NCI-H2081 (cell line): ENCODE measurements at regions not wholly inside any gene's neighbourhood (a gene's known extent, or its start where the extent isn't known, plus 50 kb on each side); places are given as distances from the start of the nearest gene placed in this dataset.
"Not testable (repeated sequence)": the region's sequence is repeated elsewhere in the genome, so short reads cannot be mapped to it uniquely, and the experiment has no call there.

Experiments used
- DNase-seq, 2 experiments: peaks; one replicate each; lab custom pipeline; 2025; lab: John Stamatoyannopoulos, UW

DNA sequence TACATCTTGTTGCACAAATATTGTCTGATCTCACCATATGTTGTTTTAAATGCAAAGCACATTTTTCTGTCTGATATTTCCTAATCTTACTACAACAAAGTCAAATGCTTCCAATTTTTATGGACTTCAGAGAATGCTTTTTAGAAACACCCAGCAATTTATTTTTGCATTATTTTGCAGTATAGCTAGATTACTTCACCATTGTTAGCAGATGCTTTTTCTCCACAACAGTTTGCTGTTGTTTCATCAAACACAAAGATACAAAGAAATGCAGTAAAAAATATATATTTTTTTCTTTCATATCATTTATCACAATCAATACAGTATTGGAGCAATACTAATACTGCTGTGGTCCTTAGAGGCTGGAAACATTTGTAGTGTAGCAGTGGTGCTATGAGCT lies 674.4 kb downstream of the TMTC2 start:
- DNase-seq = no peak

DNA sequence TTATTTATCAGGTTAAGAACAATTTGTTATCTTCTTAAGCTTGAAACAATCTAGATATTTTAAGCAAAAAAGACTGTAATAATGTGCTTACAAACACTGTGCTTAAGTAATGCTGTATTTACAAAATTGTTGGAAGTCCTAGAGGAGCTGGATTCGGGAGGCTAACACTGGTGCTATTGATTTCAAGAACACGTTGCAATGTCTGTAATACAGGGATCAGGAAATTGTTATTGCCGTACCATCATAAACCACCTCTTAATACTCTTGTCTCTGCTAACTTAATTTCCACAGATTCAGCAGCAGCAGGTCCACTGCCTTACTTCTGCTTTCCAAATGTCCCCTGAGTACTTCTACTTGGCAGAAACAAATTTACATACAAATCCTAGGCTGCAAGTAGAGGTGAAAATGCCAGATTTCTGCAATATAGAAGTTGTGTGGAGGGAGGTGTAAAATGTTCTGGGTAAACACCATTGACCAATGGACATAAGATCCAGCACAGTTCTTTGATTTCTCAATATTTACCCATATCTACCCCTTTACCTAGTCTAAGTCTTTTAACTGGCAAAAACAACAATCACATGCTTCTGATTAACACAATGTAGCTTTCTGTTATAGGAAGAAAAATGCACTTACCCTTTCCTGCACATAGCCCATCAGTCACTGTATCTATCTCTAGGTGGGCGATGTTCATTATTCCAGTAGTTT lies 663.4 kb downstream of the TMTC2 start:
- DNase-seq = no peak

GRCh38 chr12:83346333-83346732 lies 659.6 kb downstream of the TMTC2 start:
- DNase-seq = no peak

GRCh38 chr12:83343767-83344166 lies 657.1 kb downstream of the TMTC2 start:
- DNase-seq = no peak

- no peak for DNase-seq
Measured at GRCh38 chr12:83335748-83336147, 649.0 kb downstream of the TMTC2 start.

GRCh38 chr12:83326666-83327065 lies 640.0 kb downstream of the TMTC2 start:
- no peak for DNase-seq

DNA sequence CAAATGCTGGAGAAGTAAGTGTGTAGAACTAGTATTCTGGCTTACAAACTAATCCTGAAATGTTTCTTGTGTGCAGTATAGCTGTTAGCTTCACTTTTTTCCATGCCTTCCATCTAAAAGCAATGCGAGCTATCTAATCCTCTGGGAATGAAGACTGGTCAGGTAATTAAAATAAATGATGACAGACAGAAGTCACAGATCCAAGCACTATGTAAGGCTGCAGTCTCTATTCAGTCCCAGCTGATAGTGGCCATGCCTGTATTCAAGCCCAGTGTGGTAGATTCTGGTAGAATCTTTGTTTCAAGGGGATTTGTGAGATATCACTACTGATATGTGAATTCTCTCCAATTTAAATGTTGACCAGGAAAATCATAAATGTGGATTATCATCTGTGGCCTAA lies 637.2 kb downstream of the TMTC2 start:
- DNase-seq = no peak

- DNase-seq = no peak
Measured at GRCh38 chr12:83322809-83323208, 636.1 kb downstream of the TMTC2 start.

- DNase-seq = no peak
Measured at GRCh38 chr12:83321971-83322370, 635.3 kb downstream of the TMTC2 start.

DNA sequence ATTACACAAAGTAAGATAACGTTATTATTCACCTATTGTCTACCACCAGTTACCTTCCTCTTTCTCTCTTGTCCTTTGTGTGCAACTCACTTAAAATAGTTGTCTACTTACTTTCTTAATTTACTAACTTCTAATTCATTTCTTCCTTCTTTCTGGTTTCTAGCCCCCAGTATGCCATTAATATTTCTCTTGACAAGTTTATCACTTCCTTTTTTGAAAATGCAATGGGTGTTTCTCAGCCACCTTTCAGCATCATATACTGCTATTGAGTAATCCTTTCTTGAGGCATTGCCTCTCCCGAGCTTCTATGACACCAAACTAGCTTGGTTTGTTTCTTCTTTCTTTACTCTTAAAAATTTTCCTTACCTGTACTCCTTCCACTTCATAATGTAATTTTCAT lies 633.6 kb downstream of the TMTC2 start:
- DNase-seq = no peak

GRCh38 chr12:83318386-83319098 lies 631.8 kb downstream of the TMTC2 start:
- DNase-seq = no peak

- DNase-seq = no peak
Measured at GRCh38 chr12:83317595-83317994, 630.9 kb downstream of the TMTC2 start.

GRCh38 chr12:83313827-83314226 lies 627.1 kb downstream of the TMTC2 start:
- no peak for DNase-seq

GRCh38 chr12:83313322-83313721 lies 626.6 kb downstream of the TMTC2 start:
- DNase-seq = no peak

- no peak for DNase-seq
Measured at GRCh38 chr12:83276904-83277303, 590.2 kb downstream of the TMTC2 start.

DNA sequence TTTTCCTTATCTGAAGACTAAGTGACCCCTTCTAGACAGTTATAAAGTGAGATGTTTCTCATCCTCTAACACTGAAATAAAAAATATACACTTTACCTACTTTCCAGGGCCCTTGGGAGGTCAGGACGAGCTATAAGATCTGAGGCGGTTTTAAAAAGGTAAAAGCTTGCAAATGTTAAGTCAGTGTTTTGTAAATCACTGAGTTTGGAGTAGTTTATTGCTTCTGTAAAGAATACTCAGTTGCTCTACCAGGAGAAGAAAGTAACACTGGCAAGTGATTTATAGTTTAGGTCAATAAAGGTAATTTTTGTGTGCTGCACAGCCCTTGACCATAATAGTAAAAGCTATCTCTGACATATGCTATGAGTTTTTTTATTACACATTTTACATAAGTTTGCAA lies 584.5 kb downstream of the TMTC2 start:
- no peak for DNase-seq

- DNase-seq = no peak
Measured at GRCh38 chr12:83265808-83266207, 579.1 kb downstream of the TMTC2 start.

GRCh38 chr12:83261998-83262397 lies 575.3 kb downstream of the TMTC2 start:
- no peak for DNase-seq

GRCh38 chr12:83260126-83260525 lies 573.4 kb downstream of the TMTC2 start:
- not testable (repeated sequence) for DNase-seq

DNA sequence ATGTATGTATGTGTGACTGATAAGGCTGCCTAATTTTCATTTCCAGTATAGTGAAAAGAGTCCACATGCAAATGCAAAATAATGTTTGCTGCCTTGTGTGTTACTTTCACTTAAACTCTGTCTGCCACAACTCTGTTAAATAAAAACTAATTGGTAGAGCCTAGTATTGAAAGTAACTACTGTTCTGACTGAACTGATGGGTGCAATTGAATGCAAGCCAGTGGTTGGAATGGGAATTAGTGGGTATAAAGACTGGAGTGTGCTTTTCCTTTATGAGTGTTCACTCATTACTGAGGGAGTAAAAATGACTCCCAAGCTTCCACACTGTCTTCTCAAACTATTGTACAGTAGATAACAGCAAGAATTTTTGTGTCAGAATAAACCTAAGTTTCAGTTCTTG lies 571.0 kb downstream of the TMTC2 start:
- no peak for DNase-seq

- DNase-seq = no peak
Measured at GRCh38 chr12:83256562-83256961, 569.9 kb downstream of the TMTC2 start.

DNA sequence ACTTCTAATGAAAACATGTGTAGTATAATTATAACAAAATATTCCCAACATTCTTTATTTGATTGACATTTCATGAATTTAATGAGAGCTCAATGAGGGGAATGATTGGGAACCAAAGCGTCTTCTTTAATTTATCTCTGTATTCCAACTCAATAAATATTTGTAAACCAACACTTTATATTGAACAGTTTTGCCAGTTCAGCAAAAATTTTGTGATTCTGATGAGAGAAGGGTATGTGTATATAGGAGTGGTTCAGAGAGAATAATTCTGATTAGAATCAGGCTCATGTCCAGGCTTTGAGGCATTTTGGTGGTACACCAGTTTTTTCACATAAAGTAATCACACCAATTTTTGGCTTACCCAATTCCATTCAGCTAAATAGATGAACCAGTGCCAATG lies 564.2 kb downstream of the TMTC2 start:
- no peak for DNase-seq

- DNase-seq = no peak
Measured at GRCh38 chr12:83245156-83245555, 558.5 kb downstream of the TMTC2 start.

DNA sequence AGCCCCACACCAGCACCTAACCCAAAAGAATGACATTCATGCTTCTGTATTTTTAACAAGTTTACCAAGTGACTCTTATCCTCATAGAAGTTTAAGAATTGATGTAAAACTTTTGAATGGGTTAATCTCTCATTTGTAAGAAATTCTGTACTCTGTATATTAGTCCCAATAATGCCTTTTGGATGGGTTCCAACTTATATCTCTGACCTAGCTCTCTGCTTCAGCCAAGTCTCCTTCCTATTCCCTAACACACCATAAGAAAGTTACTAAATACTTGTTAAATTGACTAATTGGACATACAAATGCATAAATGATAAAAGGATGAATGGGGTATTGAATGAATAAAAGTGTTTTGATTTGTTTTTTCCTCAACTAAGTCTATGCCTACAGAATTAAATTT lies 557.3 kb downstream of the TMTC2 start:
- DNase-seq = no peak
